Suprapubic skin (tissue), 3 donors: ENCODE measurements at regions not wholly inside any gene's neighbourhood (a gene's known extent, or its start where the extent isn't known, plus 50 kb on each side); places are given as distances from the start of the nearest gene placed in this dataset.

Experiments used
- CTCF ChIP-seq, 2 donors: fragments of 200-600 bp in 1 of 2; fragments of 450-650 bp in 1 of 2; sonication (generic) in 1 of 2; IDR thresholded peaks; one replicate each; pipeline ENCODE4 v1.5.1; 2016 to 2019; ENCODE audit warnings: antibody characterized with exemption in 2 of 2, mild to moderate bottlenecking in 1 of 2, moderate library complexity in 1 of 2
- EP300 ChIP-seq: sonication (generic); formaldehyde crosslinking; IDR thresholded peaks from one replicate; pipeline ENCODE4 v1.6.1; 2017; ENCODE audit warnings: antibody characterized with exemption
- POLR2A ChIP-seq, 2 donors: fragments of 450-650 bp; IDR thresholded peaks; one replicate each; pipeline ENCODE4 v1.6.1; 2017; ENCODE audit warnings: antibody characterized with exemption in 2 of 2, mild to moderate bottlenecking in 2 of 2, moderate library complexity in 2 of 2

DNA sequence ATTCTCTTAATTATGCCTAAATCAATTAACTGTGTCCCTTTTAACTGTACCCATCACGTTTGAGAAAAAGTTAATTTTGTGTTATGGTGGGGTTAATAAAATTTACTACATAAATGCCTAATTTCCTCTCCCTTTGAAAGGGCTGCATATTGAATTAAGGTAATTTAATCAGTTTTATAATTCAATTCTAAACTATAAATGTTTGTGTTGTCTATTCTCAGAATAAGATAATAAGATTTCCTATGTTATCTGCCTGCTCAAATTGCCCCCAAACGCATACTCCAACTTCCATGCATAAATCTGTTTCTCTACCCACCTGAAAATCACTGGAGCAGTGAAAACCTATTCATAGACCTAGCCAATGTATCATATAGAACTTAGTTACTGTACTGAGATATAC, 1716.1 kb downstream of the SI start:
- TF ChIP-seq CTCF (IDR thresholded peaks at IDR 0.05) (no peak), POLR2A (IDR thresholded peaks at IDR 0.05) (no peak), EP300 (no peak)
